Esophagus squamous epithelium (tissue), 4 donors: ENCODE measurements at regions not wholly inside any gene's neighbourhood (a gene's known extent, or its start where the extent isn't known, plus 50 kb on each side); places are given as distances from the start of the nearest gene placed in this dataset.

Experiments
- POLR2A ChIP-seq, 4 donors: fragments of 450-650 bp; IDR thresholded peaks; one replicate each; pipeline ENCODE4 v1.6.1; 2017; ENCODE audit warnings: antibody characterized with exemption in 4 of 4, mild to moderate bottlenecking in 4 of 4, moderate library complexity in 3 of 4
- TF ChIP-seq, protein P1 (sequence below), 6 experiments: fragments of 450-650 bp in 4 of 6; fragments of 200-600 bp in 2 of 6; sonication (generic) in 2 of 6; IDR thresholded peaks; one replicate each; pipeline ENCODE4 v1.5.1; 2016 to 2019; ENCODE audit warnings: antibody characterized with exemption in 6 of 6, mild to moderate bottlenecking in 4 of 6, moderate library complexity in 4 of 6

DNA sequence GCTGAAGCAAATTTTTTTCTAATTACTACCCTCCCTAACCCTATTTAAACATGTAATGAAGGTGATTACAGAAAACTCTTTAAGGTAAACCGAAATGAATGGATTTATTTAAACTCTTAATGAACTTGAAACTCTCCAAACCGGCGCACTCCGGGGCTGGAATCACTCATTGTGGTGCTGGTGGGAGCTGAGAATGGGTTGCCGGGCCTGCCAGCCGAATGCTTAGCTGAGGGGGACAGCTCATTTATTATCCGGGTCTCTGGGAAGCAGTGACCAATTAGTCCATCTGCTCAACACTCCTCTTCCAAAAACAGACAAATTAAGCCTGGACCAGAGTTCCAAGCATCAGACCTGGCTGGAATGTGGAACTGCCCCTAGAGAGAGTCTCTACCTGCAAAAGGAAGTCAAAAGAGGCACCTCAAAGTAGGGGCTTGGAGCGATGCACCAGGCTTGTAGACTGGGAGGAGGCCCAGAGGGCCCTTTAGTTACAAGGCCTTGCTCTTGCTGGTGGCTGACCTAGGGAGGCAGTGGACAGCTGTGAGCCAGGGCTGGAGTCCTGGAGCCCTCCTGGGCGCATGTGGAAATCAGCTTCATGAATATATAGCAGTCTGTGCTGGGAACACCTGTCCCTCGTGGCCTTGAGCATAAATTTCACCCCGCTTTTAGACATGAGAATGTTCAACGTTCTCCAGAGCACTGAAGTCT, 320.7 kb downstream of the AJAP1 start:
- TF ChIP-seq, protein P1, sequence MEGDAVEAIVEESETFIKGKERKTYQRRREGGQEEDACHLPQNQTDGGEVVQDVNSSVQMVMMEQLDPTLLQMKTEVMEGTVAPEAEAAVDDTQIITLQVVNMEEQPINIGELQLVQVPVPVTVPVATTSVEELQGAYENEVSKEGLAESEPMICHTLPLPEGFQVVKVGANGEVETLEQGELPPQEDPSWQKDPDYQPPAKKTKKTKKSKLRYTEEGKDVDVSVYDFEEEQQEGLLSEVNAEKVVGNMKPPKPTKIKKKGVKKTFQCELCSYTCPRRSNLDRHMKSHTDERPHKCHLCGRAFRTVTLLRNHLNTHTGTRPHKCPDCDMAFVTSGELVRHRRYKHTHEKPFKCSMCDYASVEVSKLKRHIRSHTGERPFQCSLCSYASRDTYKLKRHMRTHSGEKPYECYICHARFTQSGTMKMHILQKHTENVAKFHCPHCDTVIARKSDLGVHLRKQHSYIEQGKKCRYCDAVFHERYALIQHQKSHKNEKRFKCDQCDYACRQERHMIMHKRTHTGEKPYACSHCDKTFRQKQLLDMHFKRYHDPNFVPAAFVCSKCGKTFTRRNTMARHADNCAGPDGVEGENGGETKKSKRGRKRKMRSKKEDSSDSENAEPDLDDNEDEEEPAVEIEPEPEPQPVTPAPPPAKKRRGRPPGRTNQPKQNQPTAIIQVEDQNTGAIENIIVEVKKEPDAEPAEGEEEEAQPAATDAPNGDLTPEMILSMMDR (IDR thresholded peaks at IDR 0.05), result no peak
- no peak for TF ChIP-seq POLR2A (IDR thresholded peaks at IDR 0.05)
